Stimulated activated memory B cell treated with anti-CD40 and anti-IgM and Interleukin-4, amounts not matched to agents 10 μg/mL and 1 μg/mL and 100 μg/mL, for 72 hours (primary cell): ENCODE measurements at regions not wholly inside any gene's neighbourhood (a gene's known extent, or its start where the extent isn't known, plus 50 kb on each side); places are given as distances from the start of the nearest gene placed in this dataset.
"Not testable (repeated sequence)": the region's sequence is repeated elsewhere in the genome, so short reads cannot be mapped to it uniquely, and the experiment has no call there.

Experiments
- ATAC-seq: fragments of 150-1000 bp; cut with Tn5 transposase; 2 replicates; pipeline ENCODE4 v1.10.0; 2021
- H3K27ac Mint-ChIP-seq: one replicate; pipeline ENCODE4 v1.8.0; 2022; ENCODE audit warnings: mild to moderate bottlenecking, mixed read lengths
- H3K27me3 Mint-ChIP-seq: one replicate; pipeline ENCODE4 v1.8.0; 2022; ENCODE audit warnings: mixed read lengths
- H3K36me3 Mint-ChIP-seq: one replicate; pipeline ENCODE4 v1.8.0; 2022; ENCODE audit warnings: mixed read lengths
- H3K4me1 Mint-ChIP-seq: one replicate; pipeline ENCODE4 v1.8.0; 2022; ENCODE audit warnings: mixed read lengths
- H3K4me3 Mint-ChIP-seq: one replicate; pipeline ENCODE4 v1.8.0; 2022; ENCODE audit warnings: mild to moderate bottlenecking, moderate library complexity, mixed read lengths
- H3K9me3 Mint-ChIP-seq: one replicate; pipeline ENCODE4 v1.8.0; 2022; ENCODE audit warnings: mixed read lengths

DNA sequence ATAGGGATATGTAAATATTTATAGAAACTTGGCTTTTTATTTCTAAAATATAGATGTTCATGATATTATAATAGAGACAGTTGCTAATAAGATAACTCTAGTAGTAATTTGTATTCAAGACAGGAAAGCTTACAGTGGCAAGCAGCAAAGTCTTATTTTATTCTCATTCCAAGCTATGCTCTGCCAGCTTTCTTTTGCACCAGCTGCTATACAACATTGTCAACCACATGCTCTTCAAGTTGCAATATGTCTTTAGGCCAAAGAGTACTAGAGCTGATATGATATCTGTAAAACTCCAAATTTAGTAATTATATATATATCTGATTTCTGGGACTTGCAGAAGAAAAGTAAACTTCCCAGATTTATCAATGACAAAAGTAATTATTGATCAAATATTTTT, 350.1 kb downstream of the HGF start:
- H3K9me3 Mint-ChIP-seq: no peaks in the 10 kb centered on the region

DNA sequence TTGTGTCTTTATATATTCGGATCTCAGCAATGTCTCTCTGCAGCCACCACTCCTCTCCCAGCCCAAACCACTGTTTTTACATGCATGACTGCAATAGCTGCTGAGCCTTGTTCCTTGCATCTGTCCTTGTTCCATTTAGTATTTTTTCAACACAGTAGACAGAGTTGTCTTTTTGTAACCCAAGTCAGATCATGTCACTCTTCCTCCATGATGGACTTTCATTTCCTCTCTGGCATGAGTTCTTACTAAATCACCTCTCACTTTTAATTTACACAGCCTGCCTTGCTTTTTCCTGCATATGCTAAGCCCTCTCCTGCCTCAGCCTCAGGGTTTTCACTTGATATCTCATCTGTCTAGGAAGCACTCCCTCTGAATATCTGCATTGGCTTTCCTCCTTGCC, 353.2 kb downstream of the HGF start:
- peaks cover 7% of the 10 kb centered on the region for H3K9me3 Mint-ChIP-seq
- no peaks in the 10 kb centered on the region for H3K4me1 Mint-ChIP-seq
- no peaks in the 10 kb centered on the region for H3K27me3 Mint-ChIP-seq
- no peak overlapping the region for H3K4me3 Mint-ChIP-seq
- no peaks in the 10 kb centered on the region for H3K36me3 Mint-ChIP-seq
- ATAC-seq: no peak
- no peak overlapping the region for H3K27ac Mint-ChIP-seq

More for the DNA sequence above, 350.1 kb downstream of the HGF start:
- Mint-ChIP-seq H3K27ac (no peak overlapping the region), H3K27me3 (no peaks in the 10 kb centered on the region), H3K36me3 (no peaks in the 10 kb centered on the region), H3K4me1 (no peaks in the 10 kb centered on the region), H3K4me3 (no peak overlapping the region)
- no peak for ATAC-seq

DNA sequence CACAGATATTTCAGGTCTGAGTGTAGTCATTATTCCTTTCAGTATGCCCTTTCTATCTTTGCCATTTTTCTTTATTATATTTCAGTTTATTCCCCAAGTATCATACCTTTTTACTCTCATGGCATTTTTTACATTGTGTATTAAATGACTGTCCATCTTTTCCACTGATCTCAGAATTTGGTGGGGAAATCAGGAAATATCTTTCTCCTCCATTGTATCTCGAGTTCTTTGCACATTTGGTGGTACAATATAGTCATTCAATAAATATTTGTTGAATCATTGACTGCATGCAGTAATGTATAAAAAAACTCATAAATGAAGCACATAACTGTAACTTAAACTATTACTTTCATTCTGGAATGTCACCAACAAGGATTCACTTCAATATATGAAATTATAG, 354.7 kb downstream of the HGF start:
- Mint-ChIP-seq H3K4me1 (no peaks in the 10 kb centered on the region), H3K9me3 (peaks cover 12% of the 10 kb centered on the region), H3K4me3 (no peak overlapping the region), H3K27ac (no peak overlapping the region), H3K27me3 (no peaks in the 10 kb centered on the region), H3K36me3 (no peaks in the 10 kb centered on the region)
- no peak for ATAC-seq

DNA sequence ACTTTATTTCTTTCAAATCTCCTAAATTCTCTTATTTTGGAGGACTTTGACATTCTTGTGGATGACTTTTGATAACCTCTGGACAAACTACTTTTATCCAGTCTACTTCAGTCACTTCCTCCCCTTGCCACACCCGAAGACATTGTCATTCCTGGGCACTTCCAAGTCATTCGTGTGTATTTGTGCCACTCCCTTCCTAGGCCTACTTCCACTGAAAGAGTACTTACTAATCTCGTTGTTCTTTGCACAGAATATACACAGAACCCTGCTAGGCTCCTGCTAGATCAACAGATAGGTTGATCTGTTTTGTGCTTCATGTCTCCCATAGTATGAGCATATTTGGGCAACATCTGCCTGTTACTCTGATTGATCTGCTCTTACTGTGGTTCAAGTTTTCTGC, 355.4 kb downstream of the HGF start:
- H3K36me3 Mint-ChIP-seq: no peaks in the 10 kb centered on the region
- H3K27me3 Mint-ChIP-seq: no peaks in the 10 kb centered on the region
- ATAC-seq: no peak
- H3K4me3 Mint-ChIP-seq: no peak overlapping the region
- H3K9me3 Mint-ChIP-seq: peaks cover 12% of the 10 kb centered on the region
- H3K4me1 Mint-ChIP-seq: no peaks in the 10 kb centered on the region
- H3K27ac Mint-ChIP-seq: no peak overlapping the region

DNA sequence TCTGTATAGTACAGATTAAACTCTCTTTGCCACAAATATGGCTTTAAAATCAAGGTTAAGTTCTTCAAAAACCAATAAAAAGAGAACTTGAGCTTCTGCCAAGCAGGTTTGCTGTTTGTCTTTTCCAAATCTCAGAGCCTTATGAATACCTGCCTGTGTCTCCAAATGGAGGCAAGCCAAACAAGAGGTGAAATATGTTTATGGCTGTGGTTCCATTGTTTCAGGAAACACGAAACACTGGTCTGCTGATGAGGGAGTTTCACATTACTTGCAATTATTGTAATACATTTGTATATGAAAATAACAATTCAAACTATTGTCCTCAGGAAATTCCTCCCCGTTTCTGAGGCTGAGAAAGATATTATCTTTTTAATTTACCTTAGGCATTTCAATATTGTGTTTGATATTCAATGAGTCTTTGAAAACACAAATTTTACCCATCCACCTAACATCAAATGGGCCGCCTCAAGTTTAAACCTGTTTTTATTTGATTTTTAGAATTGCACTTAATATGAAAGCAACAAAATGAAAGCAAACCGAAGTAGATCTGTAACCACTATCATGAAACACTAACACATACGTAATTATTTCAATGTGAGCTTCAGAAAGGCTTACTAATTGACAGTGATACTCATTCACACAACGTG, 359.3 kb downstream of the HGF start:
- ATAC-seq: no peak
- Mint-ChIP-seq H3K27ac (no peak overlapping the region), H3K4me1 (no peaks in the 10 kb centered on the region), H3K4me3 (no peak overlapping the region), H3K9me3 (peaks cover 15% of the 10 kb centered on the region), H3K27me3 (no peaks in the 10 kb centered on the region), H3K36me3 (no peaks in the 10 kb centered on the region)

DNA sequence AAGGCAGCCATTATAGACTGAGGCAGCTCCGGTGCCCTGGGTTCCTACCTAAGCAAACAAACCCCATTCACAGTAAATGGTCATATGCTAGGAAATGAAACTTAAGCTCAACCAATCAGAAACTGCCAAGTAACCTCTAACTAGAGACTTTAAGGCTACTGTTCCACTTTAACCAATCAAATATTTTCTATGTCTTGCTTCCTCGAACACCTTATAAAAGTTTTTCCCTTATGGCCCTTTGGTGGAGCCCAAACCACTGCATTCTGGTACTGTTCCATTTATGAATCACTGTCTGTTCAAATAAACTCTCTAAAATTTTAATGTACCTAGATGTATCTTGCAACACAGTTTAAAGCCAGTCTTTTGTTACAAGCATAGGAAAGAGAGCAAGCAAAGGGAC, 361.1 kb downstream of the HGF start:
- ATAC-seq: no peak
- Mint-ChIP-seq H3K27me3 (no peaks in the 10 kb centered on the region), H3K36me3 (no peaks in the 10 kb centered on the region), H3K9me3 (peaks cover 13% of the 10 kb centered on the region), H3K27ac (no peak overlapping the region), H3K4me1 (no peaks in the 10 kb centered on the region), H3K4me3 (no peak overlapping the region)

DNA sequence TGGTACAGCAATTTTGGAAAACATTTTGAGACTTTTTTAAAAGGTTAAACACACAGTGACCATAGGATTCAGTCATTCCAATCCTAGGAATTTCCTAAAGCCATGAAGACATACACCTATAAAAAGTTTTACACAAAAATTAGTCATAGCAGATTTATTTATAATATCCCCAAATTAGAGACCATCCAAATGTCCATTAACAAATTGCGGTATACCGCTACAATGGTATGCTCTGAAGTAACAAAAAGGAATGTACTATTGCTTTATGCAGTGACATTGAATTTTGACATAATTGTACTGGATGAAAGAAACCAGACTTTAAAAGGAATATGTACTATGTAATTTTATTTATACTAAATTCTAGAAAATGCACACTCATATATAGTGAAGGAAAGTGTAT, 362.8 kb downstream of the HGF start:
- no peak for ATAC-seq
- Mint-ChIP-seq H3K9me3 (peaks cover 13% of the 10 kb centered on the region), H3K4me3 (no peak overlapping the region)

DNA sequence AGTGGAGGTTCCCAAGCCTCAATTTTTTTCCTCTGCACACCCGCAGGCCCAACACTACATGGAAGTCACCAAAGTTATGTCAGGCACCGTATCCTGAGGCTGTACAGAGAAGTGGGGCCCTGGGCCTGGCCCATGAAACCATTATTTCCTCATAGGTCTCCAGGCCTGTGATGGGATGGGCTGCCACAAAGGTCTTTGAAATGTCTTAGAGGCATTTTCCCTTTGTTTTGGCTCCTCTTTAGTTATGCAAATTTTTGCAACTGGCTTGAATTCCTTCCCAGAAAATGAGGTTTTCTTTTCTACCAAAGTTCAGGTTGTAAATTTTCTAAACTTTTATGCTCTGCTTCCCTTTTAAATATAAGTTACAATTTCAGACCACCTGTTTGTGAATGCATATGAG, 365.2 kb downstream of the HGF start:
- Mint-ChIP-seq H3K4me1 (no peaks in the 10 kb centered on the region), H3K9me3 (peaks cover 8% of the 10 kb centered on the region), H3K36me3 (no peaks in the 10 kb centered on the region), H3K4me3 (no peak overlapping the region), H3K27me3 (no peaks in the 10 kb centered on the region), H3K27ac (no peak overlapping the region)
- no peak for ATAC-seq

More for the DNA sequence above, 362.8 kb downstream of the HGF start:
- Mint-ChIP-seq H3K36me3 (no peaks in the 10 kb centered on the region), H3K4me1 (no peaks in the 10 kb centered on the region), H3K27ac (no peak overlapping the region), H3K27me3 (no peaks in the 10 kb centered on the region)

DNA sequence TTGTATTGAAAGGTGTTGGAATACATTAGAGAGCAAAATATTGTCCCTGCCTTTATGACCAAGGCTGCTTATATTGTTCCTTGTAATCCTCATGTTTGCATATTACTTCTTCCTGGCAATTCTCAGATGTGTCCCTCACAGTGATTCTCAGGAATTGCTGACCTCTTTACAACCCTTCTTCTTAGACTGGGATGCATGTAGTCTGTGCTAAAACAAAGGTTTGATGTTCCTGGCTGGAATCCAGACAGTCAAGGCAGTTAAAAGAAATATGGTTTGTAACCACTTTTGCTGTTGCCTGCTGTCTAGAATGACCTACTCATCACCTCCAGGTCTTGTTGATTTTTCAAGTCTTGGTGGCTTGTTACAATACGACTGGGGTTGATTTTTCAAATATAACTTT, 367.6 kb downstream of the HGF start:
- Mint-ChIP-seq H3K4me1 (no peaks in the 10 kb centered on the region), H3K4me3 (no peak overlapping the region), H3K27me3 (no peaks in the 10 kb centered on the region), H3K27ac (no peak overlapping the region), H3K9me3 (peaks cover 7% of the 10 kb centered on the region), H3K36me3 (no peaks in the 10 kb centered on the region)
- ATAC-seq: no peak

DNA sequence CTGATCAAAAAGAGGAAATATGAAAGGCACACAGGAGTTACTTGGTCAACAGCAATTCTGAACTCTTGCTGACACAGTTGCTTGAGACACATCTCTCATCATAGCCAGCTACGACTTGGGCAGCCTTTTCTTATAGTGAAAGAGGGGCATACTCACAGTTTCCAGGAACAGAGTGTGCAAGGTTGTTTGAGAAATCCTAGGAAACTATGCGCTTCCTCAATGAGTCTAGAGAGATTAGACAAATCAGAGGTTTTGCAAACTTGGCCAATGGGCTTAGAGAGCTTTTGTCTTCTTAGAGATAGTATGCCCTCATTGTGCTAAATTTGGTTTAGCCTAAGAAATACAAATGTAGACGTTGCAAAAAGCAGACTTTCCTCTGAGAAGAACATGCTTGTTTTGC, 370.4 kb downstream of the HGF start:
- Mint-ChIP-seq H3K4me3 (no peak overlapping the region), H3K9me3 (peaks cover 6% of the 10 kb centered on the region), H3K4me1 (no peaks in the 10 kb centered on the region), H3K27ac (no peak overlapping the region), H3K36me3 (no peaks in the 10 kb centered on the region), H3K27me3 (no peaks in the 10 kb centered on the region)
- no peak for ATAC-seq

DNA sequence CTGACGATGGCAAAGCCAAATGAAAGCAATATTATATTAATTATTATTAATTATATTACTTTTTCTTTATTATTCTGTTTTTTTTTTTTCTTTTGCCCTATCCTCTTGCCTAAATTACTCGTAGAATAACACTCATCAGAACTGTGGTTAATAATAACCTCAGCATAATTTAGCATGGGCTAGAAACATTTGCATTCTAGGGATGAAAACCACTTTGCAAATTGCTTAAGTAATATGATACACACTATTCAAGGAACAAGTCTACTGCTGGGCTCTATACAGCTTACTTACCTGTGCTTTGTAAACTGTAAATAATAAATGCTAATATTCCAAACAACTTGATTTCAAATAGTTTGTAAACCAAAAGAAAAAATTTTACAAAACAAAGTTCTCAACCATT, 375.8 kb downstream of the HGF start:
- H3K27ac Mint-ChIP-seq: no peak overlapping the region
- H3K4me1 Mint-ChIP-seq: no peaks in the 10 kb centered on the region
- no peaks in the 10 kb centered on the region for H3K36me3 Mint-ChIP-seq
- no peak overlapping the region for H3K4me3 Mint-ChIP-seq
- no peak for ATAC-seq
- H3K9me3 Mint-ChIP-seq: no peaks in the 10 kb centered on the region
- H3K27me3 Mint-ChIP-seq: no peaks in the 10 kb centered on the region

DNA sequence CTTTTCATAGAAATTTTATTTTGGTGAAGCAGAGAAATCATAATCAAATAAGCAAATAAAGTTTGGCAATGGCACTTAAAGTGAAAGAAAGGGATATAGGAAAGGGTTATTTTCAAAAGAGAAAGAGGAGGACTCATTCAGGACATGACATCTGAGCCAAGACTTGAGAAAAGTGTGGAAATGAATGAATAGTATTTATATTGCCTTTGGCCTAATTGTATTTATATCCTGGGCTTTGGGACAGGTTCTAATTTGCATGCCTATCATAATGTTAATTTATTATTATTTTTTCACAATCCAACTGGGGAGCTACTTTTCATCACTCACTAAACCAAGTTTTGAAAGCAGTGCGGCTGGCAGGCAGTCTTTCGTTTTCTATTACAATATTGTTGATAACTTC, 376.8 kb downstream of the HGF start:
- Mint-ChIP-seq H3K4me1 (no peaks in the 10 kb centered on the region), H3K27ac (no peak overlapping the region), H3K4me3 (no peak overlapping the region), H3K27me3 (no peaks in the 10 kb centered on the region), H3K36me3 (no peaks in the 10 kb centered on the region), H3K9me3 (no peaks in the 10 kb centered on the region)
- no peak for ATAC-seq

DNA sequence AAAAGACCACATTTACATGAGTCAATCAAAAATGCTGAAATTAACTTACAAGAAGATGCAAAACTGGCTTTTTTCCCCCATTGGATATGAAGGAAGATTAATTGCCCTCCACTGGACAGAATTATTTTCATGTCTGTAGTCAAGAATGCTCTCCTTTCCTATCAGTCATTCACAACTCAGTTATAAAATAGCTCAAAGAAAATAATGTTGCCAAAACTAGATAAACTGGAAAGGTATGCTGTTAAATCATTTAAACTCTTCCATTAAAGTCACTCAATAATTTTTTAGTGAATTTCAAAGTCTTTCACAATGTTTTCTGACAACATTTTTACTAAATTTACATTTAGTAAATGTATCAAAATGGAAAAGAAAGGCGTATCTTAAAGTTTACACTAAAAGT, 384.5 kb downstream of the HGF start:
- H3K9me3 Mint-ChIP-seq: peaks cover 10% of the 10 kb centered on the region
- ATAC-seq: no peak
- no peak overlapping the region for H3K27ac Mint-ChIP-seq
- H3K27me3 Mint-ChIP-seq: no peaks in the 10 kb centered on the region
- H3K4me1 Mint-ChIP-seq: no peaks in the 10 kb centered on the region
- H3K4me3 Mint-ChIP-seq: no peak overlapping the region
- H3K36me3 Mint-ChIP-seq: no peaks in the 10 kb centered on the region

DNA sequence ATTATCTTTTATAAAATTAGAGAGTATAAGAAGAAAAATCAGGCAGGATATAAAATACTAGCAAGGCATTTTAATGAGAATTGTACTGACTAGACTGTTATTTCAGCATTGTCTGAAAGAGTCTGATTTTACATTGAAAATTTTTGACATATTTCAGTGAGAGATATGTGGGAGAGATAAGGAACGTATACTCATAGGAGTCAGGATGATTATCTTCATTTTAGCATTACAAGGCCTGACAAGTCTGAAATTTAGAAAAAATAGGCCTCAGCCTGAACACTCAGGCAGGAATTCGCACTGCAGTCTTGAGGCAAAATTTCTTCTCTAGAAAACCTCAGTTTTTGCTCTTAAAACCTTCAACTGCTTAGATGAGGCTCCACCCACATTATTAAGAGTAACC, 386.0 kb downstream of the HGF start:
- Mint-ChIP-seq H3K36me3 (no peaks in the 10 kb centered on the region), H3K9me3 (peaks cover 10% of the 10 kb centered on the region), H3K4me3 (no peak overlapping the region), H3K27ac (no peak overlapping the region), H3K27me3 (no peaks in the 10 kb centered on the region), H3K4me1 (no peaks in the 10 kb centered on the region)
- ATAC-seq: no peak

DNA sequence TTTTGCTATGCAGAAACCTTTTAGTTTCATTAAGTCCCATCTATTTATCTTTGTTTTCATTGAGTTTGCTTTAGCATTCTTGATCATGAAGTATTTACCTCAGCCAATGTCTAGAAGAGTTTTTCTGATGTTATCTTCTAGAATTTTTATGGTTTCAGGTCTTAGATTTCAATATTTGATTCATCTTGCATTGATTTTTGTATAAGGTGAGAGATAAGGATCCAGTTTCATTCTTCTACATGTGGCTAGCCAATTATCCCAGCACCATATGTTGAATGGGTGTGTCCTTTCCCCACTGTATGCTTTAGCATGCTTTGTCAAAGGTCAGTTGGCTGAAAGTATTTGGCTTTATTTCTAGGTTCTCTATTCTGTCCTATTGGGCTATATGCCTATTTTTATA, 395.2 kb downstream of the HGF start:
- not testable (repeated sequence) for H3K9me3 Mint-ChIP-seq, H3K36me3 Mint-ChIP-seq, H3K4me3 Mint-ChIP-seq, H3K4me1 Mint-ChIP-seq, ATAC-seq, H3K27me3 Mint-ChIP-seq, H3K27ac Mint-ChIP-seq

DNA sequence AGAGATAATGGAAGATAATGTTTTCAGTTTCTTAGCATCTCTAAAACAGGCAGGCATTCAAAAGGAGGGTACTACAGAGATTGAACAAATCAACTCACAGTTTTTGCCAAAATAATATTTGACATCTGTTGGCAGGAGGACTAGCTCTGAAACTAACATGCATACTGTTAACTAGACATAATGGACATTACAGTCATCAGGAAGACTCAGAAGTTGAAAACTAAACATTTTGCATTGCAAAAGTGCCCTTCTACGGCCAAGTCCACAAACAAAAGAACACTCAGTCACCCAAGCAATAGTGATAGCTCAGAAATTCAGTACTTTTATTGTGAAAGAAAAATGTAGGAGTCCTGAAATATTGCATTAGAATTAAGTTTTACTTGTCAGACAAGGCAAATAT, 399.0 kb downstream of the HGF start:
- ATAC-seq: no peak
- H3K27ac Mint-ChIP-seq: no peak overlapping the region
- no peaks in the 10 kb centered on the region for H3K27me3 Mint-ChIP-seq
- H3K4me1 Mint-ChIP-seq: no peaks in the 10 kb centered on the region
- no peak overlapping the region for H3K4me3 Mint-ChIP-seq
- no peaks in the 10 kb centered on the region for H3K36me3 Mint-ChIP-seq
- no peaks in the 10 kb centered on the region for H3K9me3 Mint-ChIP-seq
